Endothelial cell of umbilical vein (primary cell): ENCODE measurements at regions not wholly inside any gene's neighbourhood (a gene's known extent, or its start where the extent isn't known, plus 50 kb on each side); places are given as distances from the start of the nearest gene placed in this dataset.

Experiments
- BruUV-seq: library from RNA; stranded (reverse); fragments of 400-500 nt; replicated peaks from 2 replicates; lab custom pipeline; 2021; lab: Mats Ljungman, UMichigan
- CTCF ChIA-PET: fragments of 300-600, 350-600 bp; sonication (Branson Sonifier 250); formaldehyde crosslinking; loops from one replicate; lab custom pipeline; 2021; ENCODE audit warnings: antibody characterized with exemption, inconsistent platforms; lab: Charles Lee
- POLR2A ChIA-PET: fragments of 300-600, 350-600 bp; sonication (Branson Sonifier 250); formaldehyde crosslinking; loops from one replicate; lab custom pipeline; 2021; ENCODE audit warnings: antibody characterized with exemption, inconsistent platforms; lab: Charles Lee
- DNase-seq: peaks from one replicate; pipeline ENCODE4 v3.0.0-alpha.2; 2011; ENCODE audit warnings: low read depth, low spot score
- FAIRE-seq: peaks from 2 replicates; lab custom pipeline; 2011; peaks lifted over from hg19 to GRCh38; lab: Jason Lieb, UNC
- H2AFZ ChIP-seq: 2 replicates; pipeline ENCODE4 v1.6.0; 2012; ENCODE audit warnings: low read depth, low read length, control low read depth, inconsistent platforms
- H3K27ac ChIP-seq: 2 replicates; pipeline ENCODE4 v1.5.1; 2011; ENCODE audit warnings: low read depth, mild to moderate bottlenecking, control low read depth, low read length, moderate library complexity; ENCODE audit not compliant: insufficient read depth
- H3K27me3 ChIP-seq, 2 experiments: 2 replicates each; pipeline versions ENCODE4 v1.6.0 to v1.6.1; 2011; ENCODE audit warnings: low read length in 2 of 2, mixed read lengths in 1 of 2; ENCODE audit not compliant: control insufficient read depth in 2 of 2, insufficient read depth in 2 of 2
- H3K36me3 ChIP-seq, 2 experiments: 2 replicates in 1 of 2; 3 replicates in 1 of 2; pipeline ENCODE4 v1.5.1; 2011; ENCODE audit warnings: low read length in 2 of 2, mild to moderate bottlenecking in 1 of 2, moderate library complexity in 1 of 2; ENCODE audit not compliant: control insufficient read depth in 2 of 2, insufficient read depth in 2 of 2; ENCODE audit errors: extremely low read depth in 1 of 2
- H3K4me1 ChIP-seq: 3 replicates; pipeline ENCODE4 v1.5.1; 2011; ENCODE audit warnings: mild to moderate bottlenecking, low read length; ENCODE audit not compliant: control insufficient read depth, insufficient read depth; ENCODE audit errors: extremely low read depth
- H3K4me2 ChIP-seq: 2 replicates; pipeline ENCODE4 v1.6.1; 2011; ENCODE audit warnings: low read length, control low read depth, mixed read lengths; ENCODE audit not compliant: insufficient read depth
- H3K4me3 ChIP-seq, 3 experiments: fragments of 200-600 bp in 1 of 3; sonication (generic), shearing (Covaris generic) in 1 of 3; replicated peaks in 1 of 3; 2 replicates each; pipeline ENCODE4 v1.5.1; 2011 to 2016; ENCODE audit warnings: control low read depth in 3 of 3, low read length in 3 of 3, mild to moderate bottlenecking in 2 of 3, inconsistent platforms in 1 of 3, low read depth in 1 of 3, moderate library complexity in 1 of 3; ENCODE audit not compliant: insufficient read depth in 1 of 3
- H3K79me2 ChIP-seq: 2 replicates; pipeline ENCODE4 v1.6.0; 2012; ENCODE audit warnings: low read length, inconsistent platforms; ENCODE audit not compliant: control insufficient read depth, insufficient read depth
- H3K9ac ChIP-seq: replicated peaks from 2 replicates; pipeline ENCODE3; 2011; ENCODE audit warnings: low read length, control low read depth; ENCODE audit not compliant: insufficient read depth; ENCODE audit errors: extremely low read depth
- H3K9me1 ChIP-seq: replicated peaks from 3 replicates; pipeline ENCODE4 v1.6.0; 2011; ENCODE audit warnings: mild to moderate bottlenecking, low read length; ENCODE audit not compliant: control insufficient read depth, insufficient read depth; ENCODE audit errors: extremely low read depth
- H3K9me3 ChIP-seq: replicated peaks from 2 replicates; pipeline ENCODE4 v1.5.1; 2012; ENCODE audit warnings: low read length, inconsistent platforms; ENCODE audit not compliant: control insufficient read depth, insufficient read depth
- H4K20me1 ChIP-seq: replicated peaks from 2 replicates; pipeline ENCODE3; 2011; ENCODE audit warnings: mild to moderate bottlenecking, low read length; ENCODE audit not compliant: control insufficient read depth, insufficient read depth; ENCODE audit errors: extremely low read depth
- EZH2 ChIP-seq: IDR thresholded peaks from 2 replicates; pipeline ENCODE4 v1.6.1; 2012; ENCODE audit warnings: borderline replicate concordance, low read depth, mild to moderate bottlenecking, moderate library complexity, low read length, inconsistent platforms; ENCODE audit not compliant: severe bottlenecking
- FOS ChIP-seq: IDR thresholded peaks from 2 replicates; pipeline ENCODE4 v1.6.1; 2011; ENCODE audit warnings: mild to moderate bottlenecking, low read length, moderate library complexity, borderline replicate concordance; ENCODE audit not compliant: insufficient read depth
- GATA2 ChIP-seq: IDR thresholded peaks from 2 replicates; pipeline ENCODE4 v1.7.0; 2011; ENCODE audit warnings: low read depth, mild to moderate bottlenecking, moderate library complexity, mixed read lengths, low read length; ENCODE audit not compliant: insufficient read length, insufficient read depth
- JUN ChIP-seq: IDR thresholded peaks from 2 replicates; pipeline ENCODE4 v1.6.1; 2011; ENCODE audit warnings: borderline replicate concordance, low read depth; ENCODE audit not compliant: insufficient read length, insufficient read depth
- MYC ChIP-seq: IDR thresholded peaks from one replicate; pipeline ENCODE4 v1.6.1; 2011; ENCODE audit warnings: mild to moderate bottlenecking, low read depth, low read length
- POLR2A ChIP-seq: IDR thresholded peaks from 2 replicates; pipeline ENCODE4 v1.6.1; 2012; ENCODE audit warnings: low read depth, mild to moderate bottlenecking, control low read depth, low read length
- POLR2AphosphoS5 ChIP-seq: IDR thresholded peaks from 2 replicates; pipeline ENCODE4 v1.6.1; 2012; ENCODE audit warnings: low read depth, mild to moderate bottlenecking, control low read depth, low read length, moderate library complexity; ENCODE audit not compliant: insufficient read depth
- dilution Hi-C: fragments of 300-500 bp; cut with MboI; formaldehyde crosslinking; loops from one replicate; pipeline ENCODE4 v1.15.0; 2019; ENCODE audit warnings: low sequenced_read_pairs; ENCODE audit not compliant: extremely low pct_ligation_motif_present
- intact Hi-C: fragments of 100-400 bp; cut with micrococcal nuclease; formaldehyde crosslinking; loops from one replicate; pipeline ENCODE4 v1.10.0; 2022
- TF ChIP-seq, protein P1 (sequence below): IDR thresholded peaks from 2 replicates; pipeline ENCODE4 v1.6.1; 2011; ENCODE audit not compliant: insufficient read depth, insufficient read length
- TF ChIP-seq, protein P2 (sequence below), 2 donors: IDR thresholded peaks; 1 replicate in 1 of 2; 2 replicates in 1 of 2; pipeline ENCODE4 v1.5.1; 2011; ENCODE audit warnings: low read length in 2 of 2, mild to moderate bottlenecking in 2 of 2, moderate library complexity in 2 of 2, control low read depth in 1 of 2, inconsistent platforms in 1 of 2, low read depth in 1 of 2; ENCODE audit not compliant: insufficient read depth in 1 of 2; ENCODE audit errors: extremely low read depth in 1 of 2

DNA sequence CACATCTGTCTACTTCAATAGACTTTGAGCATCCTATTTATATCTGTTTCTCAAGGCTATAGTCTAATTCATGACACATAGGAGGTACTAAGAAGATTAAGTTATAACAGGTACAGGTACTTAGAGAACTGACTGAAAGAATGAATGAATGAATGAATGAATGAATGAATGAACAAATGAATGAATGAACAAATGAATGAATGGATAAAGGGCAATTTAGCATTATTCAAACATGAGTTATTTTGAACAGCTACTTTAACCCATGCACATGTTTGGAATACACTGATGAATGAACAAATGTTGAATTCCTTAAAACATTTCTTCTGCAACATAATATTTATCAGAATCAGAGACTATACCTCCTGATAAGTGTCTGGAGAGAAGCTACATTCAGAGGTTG is 1165.6 kb upstream of the CDH8 start:
- Histone ChIP-seq H3K79me2 (no peaks in the 10 kb centered on the region), H4K20me1 (no peaks in the 10 kb centered on the region), H3K4me2 (no peak overlapping the region), H3K9me1 (no peaks in the 10 kb centered on the region), H3K36me3 (no peaks in the 10 kb centered on the region), H2AFZ (no peak overlapping the region), H3K9me3 (peaks cover 2% of the 10 kb centered on the region), H3K27me3 (no peaks in the 10 kb centered on the region), H3K4me3 (no peak overlapping the region), H3K9ac (no peak overlapping the region), H3K4me1 (no peaks in the 10 kb centered on the region), H3K27ac (no peak overlapping the region)
- dilution Hi-C loops (no loop called here), intact Hi-C loops (no loop called here)
- DNase-seq = no peak
- TF ChIP-seq EZH2 = no peak
- BruUV-seq = no TSS peak
- FAIRE-seq = no peak
- POLR2A ChIA-PET = no interaction called here
- CTCF ChIA-PET = no interaction called here

DNA sequence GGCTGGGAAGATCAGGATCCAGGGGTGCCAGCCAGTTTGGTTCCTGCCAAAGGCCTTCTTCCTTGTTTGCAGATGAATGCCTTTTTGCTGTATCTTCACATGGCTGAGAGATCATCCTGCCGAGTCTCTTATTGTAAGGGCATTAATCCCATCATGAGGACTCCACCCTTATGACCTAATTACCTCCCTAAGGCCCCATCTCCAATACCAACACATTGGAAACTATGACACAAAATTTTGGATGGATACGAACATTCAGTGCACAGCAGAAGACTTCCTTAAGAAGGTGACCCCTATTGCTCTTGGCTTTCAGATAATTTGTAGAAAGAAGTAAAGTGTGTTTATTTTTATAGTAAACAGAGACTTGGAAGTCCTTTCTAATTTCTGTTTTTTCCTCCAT is 1164.7 kb upstream of the CDH8 start:
- no peak for FAIRE-seq
- Histone ChIP-seq H3K9ac (no peak overlapping the region), H3K36me3 (no peaks in the 10 kb centered on the region), H3K27ac (no peak overlapping the region), H3K9me3 (peaks cover 2% of the 10 kb centered on the region), H3K79me2 (no peaks in the 10 kb centered on the region), H3K4me3 (no peak overlapping the region), H4K20me1 (no peaks in the 10 kb centered on the region), H3K4me2 (no peak overlapping the region), H3K9me1 (no peaks in the 10 kb centered on the region), H2AFZ (no peak overlapping the region), H3K27me3 (no peaks in the 10 kb centered on the region), H3K4me1 (no peaks in the 10 kb centered on the region)
- BruUV-seq = no TSS peak
- TF ChIP-seq POLR2A = no peak
- no peak for TF ChIP-seq POLR2AphosphoS5
- no peak for TF ChIP-seq MYC
- no peak for TF ChIP-seq GATA2
- TF ChIP-seq, protein P1, sequence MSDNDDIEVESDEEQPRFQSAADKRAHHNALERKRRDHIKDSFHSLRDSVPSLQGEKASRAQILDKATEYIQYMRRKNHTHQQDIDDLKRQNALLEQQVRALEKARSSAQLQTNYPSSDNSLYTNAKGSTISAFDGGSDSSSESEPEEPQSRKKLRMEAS = no peak
- no peak for TF ChIP-seq FOS
- no peak for TF ChIP-seq JUN
- TF ChIP-seq, protein P2, sequence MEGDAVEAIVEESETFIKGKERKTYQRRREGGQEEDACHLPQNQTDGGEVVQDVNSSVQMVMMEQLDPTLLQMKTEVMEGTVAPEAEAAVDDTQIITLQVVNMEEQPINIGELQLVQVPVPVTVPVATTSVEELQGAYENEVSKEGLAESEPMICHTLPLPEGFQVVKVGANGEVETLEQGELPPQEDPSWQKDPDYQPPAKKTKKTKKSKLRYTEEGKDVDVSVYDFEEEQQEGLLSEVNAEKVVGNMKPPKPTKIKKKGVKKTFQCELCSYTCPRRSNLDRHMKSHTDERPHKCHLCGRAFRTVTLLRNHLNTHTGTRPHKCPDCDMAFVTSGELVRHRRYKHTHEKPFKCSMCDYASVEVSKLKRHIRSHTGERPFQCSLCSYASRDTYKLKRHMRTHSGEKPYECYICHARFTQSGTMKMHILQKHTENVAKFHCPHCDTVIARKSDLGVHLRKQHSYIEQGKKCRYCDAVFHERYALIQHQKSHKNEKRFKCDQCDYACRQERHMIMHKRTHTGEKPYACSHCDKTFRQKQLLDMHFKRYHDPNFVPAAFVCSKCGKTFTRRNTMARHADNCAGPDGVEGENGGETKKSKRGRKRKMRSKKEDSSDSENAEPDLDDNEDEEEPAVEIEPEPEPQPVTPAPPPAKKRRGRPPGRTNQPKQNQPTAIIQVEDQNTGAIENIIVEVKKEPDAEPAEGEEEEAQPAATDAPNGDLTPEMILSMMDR (IDR thresholded peaks at IDR 0.05; ENCODE audit: extremely low read depth in 1 of 2, insufficient read depth in 1 of 2, low read depth in 1 of 2, low read length in 2 of 2) = no peak
- no peak for TF ChIP-seq EZH2
- ChIA-PET CTCF (no interaction called here), POLR2A (no interaction called here)
- dilution Hi-C loops = no loop called here
- DNase-seq = no peak
- intact Hi-C loops = no loop called here
